GM12873 (cell line): ENCODE measurements at regions not wholly inside any gene's neighbourhood (a gene's known extent, or its start where the extent isn't known, plus 50 kb on each side); places are given as distances from the start of the nearest gene placed in this dataset.

ENCODE experiments used
- TF ChIP-seq, protein P1 (sequence below): IDR thresholded peaks from 2 replicates; pipeline ENCODE4 v1.5.1; 2012; ENCODE audit warnings: low read depth, mild to moderate bottlenecking, moderate library complexity, low read length, control low read depth; ENCODE audit not compliant: insufficient read depth; ENCODE audit errors: missing control alignments

DNA sequence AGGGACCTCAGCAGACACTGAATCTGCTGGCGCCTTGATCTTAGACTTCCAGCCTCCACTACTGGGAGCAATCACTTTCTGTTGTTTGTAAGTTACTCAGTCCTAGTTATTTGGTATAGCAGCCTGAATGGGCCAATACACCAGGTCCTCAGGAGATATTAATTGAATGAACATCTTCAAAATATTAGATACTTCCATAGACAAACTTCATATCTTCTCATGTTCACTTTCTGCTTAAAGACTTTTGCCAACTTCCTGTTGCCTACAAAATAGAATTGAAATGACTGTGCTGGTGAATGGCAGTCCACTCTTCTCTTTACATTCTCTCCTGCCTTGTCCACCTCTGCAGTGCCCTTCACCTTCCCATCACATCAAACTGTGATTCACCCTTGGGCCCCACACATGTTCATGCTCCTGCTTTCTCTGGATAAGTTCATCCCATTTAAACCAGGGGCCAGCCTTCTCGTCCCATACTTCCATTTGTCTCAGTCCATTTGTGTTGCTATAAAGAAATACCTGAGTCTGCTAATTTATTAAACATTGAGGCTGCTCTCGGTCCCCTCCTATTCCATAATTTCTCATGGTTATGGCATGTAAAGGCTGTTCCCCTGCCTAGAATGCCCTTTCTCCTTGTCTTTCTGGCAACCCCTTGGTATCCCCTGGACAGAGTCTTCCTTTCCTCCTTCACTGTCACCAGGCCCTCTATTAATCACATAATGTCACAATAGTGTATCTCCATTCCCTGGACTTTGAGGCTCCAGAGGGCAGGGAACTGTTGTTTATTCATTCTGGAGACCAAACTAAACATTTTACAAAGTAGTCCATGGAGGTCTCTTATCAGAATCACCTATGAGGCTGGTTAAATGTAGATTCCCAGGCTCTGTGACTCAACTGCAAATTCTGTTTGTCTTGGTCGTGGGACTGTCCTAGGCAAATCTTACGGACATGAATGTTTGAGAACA, 148.3 kb upstream of the TMEM170B start:
- TF ChIP-seq, protein P1, sequence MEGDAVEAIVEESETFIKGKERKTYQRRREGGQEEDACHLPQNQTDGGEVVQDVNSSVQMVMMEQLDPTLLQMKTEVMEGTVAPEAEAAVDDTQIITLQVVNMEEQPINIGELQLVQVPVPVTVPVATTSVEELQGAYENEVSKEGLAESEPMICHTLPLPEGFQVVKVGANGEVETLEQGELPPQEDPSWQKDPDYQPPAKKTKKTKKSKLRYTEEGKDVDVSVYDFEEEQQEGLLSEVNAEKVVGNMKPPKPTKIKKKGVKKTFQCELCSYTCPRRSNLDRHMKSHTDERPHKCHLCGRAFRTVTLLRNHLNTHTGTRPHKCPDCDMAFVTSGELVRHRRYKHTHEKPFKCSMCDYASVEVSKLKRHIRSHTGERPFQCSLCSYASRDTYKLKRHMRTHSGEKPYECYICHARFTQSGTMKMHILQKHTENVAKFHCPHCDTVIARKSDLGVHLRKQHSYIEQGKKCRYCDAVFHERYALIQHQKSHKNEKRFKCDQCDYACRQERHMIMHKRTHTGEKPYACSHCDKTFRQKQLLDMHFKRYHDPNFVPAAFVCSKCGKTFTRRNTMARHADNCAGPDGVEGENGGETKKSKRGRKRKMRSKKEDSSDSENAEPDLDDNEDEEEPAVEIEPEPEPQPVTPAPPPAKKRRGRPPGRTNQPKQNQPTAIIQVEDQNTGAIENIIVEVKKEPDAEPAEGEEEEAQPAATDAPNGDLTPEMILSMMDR, result no peak

DNA sequence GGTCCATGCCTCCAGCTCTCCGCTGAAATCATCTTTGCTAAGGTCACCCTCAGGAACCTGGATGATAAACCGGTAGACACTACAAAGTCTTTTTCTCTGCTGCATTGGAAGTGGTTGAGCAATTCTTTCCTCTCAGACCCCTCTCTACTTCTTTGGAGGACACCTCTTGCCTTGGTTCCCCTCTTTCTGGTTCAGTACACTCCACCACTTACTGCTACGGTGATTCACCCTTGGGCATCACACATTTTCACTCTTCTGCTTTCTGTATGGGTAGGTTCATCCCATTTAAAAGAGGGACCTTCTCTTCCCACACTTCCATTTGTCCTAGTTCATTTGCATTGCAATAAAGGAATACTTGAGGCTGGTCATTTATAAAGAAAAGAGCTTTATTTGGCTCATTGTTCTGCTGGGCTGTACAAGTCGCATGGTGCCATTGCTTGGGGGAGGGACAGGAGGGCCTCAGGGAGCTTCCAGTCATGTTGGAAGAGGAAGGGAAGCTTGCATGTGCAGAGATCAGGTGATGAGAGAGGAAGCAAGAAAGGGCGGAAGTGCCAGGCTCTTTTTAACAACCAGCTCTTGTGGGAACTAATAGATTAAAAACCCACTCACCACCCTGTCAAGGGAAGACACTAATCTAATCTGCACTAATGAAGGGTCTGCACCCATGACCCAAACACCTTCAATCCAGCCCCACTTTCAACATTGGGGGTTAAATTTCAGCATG, 149.7 kb upstream of the TMEM170B start:
- TF ChIP-seq, protein P1, result no peak

DNA sequence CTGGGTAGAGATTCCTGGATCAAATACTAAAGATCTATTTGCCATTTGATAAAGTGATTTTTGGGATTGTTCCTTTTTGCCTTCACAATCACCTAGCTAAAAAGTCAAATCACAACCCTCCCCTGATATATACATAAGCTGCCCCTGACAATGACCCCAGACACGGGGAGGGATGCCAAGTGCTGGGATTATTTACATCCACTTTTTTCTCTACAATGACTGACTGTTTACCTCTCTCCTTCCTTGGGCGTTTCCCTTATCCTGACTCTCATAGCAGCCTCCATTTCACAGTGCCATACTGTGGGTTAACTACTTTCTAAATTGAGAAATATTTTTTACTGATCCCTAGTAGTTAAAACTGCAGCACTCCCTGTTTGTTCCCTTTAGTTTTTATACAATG, 150.8 kb upstream of the TMEM170B start:
- TF ChIP-seq, protein P1, result no peak

DNA sequence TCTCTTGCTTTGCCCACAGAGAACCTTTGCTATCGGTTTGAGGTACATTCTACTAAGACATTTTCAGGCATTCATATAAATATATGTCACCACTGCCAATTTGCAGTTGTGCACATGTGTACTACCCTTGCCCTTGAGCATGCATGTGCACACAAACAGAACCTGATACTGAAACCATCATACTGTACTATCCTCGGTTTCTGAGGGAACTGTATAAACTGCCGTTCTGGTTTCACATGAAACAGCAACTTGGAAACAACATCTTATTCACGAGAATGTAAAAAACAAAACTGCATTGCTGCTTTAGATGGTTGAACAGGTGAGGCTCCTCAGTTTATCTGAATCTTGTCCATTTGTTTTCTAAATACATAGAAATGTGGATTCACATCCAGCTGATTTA, 151.2 kb upstream of the TMEM170B start:
- TF ChIP-seq, protein P1, result no peak

DNA sequence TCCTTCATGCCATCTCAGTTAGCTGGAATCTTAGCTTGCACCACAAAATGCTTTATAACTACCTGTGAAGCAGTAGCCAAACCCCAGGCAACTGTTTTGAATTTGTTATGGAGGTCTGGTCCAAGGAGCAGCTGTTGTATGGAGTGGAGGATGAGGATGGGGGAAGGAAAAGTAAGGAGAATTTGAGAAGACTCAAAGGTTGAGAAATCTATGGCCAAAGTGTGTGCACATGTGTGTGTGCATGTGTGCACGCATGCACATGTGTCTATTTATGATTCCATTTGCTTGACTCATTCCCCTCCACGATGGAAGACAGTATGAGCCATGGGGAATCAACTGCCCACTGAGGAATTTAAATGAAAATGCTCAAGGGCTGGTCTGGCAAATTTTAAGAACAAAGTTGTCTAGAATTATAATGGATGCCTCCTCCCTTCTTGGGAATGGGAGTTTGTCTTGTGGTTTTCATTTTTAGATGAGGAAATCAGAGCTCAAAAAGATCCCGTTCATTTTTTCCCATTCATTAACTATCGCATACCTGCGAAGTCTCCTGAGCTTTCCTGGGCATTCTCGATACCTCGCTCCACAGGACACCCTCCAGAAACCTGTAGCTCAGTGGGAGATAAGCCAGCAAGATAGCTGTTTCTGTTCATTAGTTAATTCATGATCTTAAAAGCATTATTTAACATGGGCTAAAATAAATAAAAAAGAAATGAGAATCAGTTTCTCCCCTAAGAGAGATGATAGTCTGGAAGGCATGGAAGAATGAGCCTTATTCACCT, 152.3 kb upstream of the NEDD9 start:
- TF ChIP-seq, protein P1, result no peak

DNA sequence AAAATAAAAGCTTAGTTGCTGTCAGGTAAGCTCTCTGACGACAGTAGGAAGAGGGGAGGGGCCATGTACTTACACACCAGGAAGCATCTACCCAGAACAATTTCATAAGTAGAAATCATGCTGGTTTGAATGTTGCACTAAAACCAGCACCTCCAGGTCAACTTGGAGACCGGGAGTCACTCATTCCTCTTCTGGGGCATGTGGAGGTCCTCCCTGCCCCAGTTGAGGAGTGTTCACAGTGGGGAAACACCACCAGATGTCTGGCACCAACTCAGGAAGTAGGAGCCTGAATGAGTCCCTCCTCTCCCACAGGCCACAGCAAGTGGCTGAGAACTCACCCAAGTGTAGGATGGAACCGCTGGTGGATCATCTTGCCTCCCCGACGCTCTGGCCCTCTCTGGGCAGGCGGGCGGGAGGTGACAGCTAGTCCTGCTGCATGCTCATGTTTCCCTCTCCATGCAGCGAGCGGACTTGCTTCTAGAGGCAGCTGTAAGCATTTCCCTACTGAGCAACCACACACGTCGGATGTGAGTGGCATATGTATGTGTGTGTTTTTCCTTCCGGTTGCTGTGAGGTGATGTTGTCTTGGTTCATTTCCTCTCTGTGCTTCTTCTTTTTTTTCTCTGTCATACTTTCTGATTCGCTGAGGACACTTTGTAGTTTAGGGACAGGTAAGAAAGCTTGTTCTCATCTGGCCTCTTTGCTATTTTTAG, 149.5 kb upstream of the NEDD9 start:
- TF ChIP-seq, protein P1, result peak; percentile 1
